Activated CD8-positive, alpha-beta T cell treated with anti-CD3 and anti-CD28 coated beads, Interleukin-2, amount 10 ng/mL, durations not matched to agents 7 days and 5 days (primary cell): ENCODE measurements at regions not wholly inside any gene's neighbourhood (a gene's known extent, or its start where the extent isn't known, plus 50 kb on each side); places are given as distances from the start of the nearest gene placed in this dataset.

ENCODE experiments used
- ATAC-seq: fragments of 150-1000 bp; cut with Tn5 transposase; one replicate; pipeline ENCODE4 v1.10.0; 2021; ENCODE audit warnings: moderate library complexity
- CTCF ChIA-PET: fragments of 350-600 bp; sonication (Branson Sonifier 250); formaldehyde crosslinking; loops from one replicate; lab custom pipeline; 2021; ENCODE audit warnings: antibody characterized with exemption; lab: Charles Lee
- POLR2A ChIA-PET: fragments of 350-600 bp; sonication (Branson Sonifier 250); formaldehyde crosslinking; loops from one replicate; lab custom pipeline; 2021; ENCODE audit warnings: antibody characterized with exemption; lab: Charles Lee
- DNase-seq: peaks from one replicate; pipeline ENCODE4 v3.0.0-alpha.2; 2020
- H3K27ac Mint-ChIP-seq: one replicate; pipeline ENCODE4 v1.8.0; 2021; ENCODE audit warnings: mild to moderate bottlenecking, mixed read lengths
- H3K27me3 Mint-ChIP-seq: one replicate; pipeline ENCODE4 v1.8.0; 2021; ENCODE audit warnings: low read depth, mixed read lengths
- H3K36me3 Mint-ChIP-seq: one replicate; pipeline ENCODE4 v1.8.0; 2021; ENCODE audit warnings: low read depth, mixed read lengths
- H3K4me1 Mint-ChIP-seq: one replicate; pipeline ENCODE4 v1.8.0; 2021; ENCODE audit warnings: low read depth, mixed read lengths
- H3K4me3 Mint-ChIP-seq: one replicate; pipeline ENCODE4 v1.8.0; 2021; ENCODE audit warnings: mild to moderate bottlenecking, mixed read lengths
- H3K9me3 Mint-ChIP-seq: one replicate; pipeline ENCODE4 v1.8.0; 2022; ENCODE audit warnings: mixed read lengths; ENCODE audit not compliant: insufficient read depth

GRCh38 chrX:45689971-45690370 lies 489.3 kb upstream of the DIPK2B start:
- no peak for ATAC-seq
- Mint-ChIP-seq H3K4me1 (no peaks in the 10 kb centered on the region), H3K9me3 (no peaks in the 10 kb centered on the region), H3K27me3 (no peaks in the 10 kb centered on the region), H3K36me3 (no peaks in the 10 kb centered on the region), H3K27ac (no peak overlapping the region), H3K4me3 (no peak overlapping the region)
- CTCF ChIA-PET, result no interaction called here
- no peak for DNase-seq
- POLR2A ChIA-PET, result no interaction called here

GRCh38 chrX:45683914-45684313 lies 483.2 kb upstream of the DIPK2B start:
- no peak for ATAC-seq
- H3K27me3 Mint-ChIP-seq, result peaks cover 3% of the 10 kb centered on the region
- ChIA-PET POLR2A (no interaction called here), CTCF (no interaction called here)
- H3K4me1 Mint-ChIP-seq, result no peaks in the 10 kb centered on the region
- no peaks in the 10 kb centered on the region for H3K9me3 Mint-ChIP-seq
- no peak for DNase-seq
- H3K27ac Mint-ChIP-seq, result no peak overlapping the region
- no peaks in the 10 kb centered on the region for H3K36me3 Mint-ChIP-seq
- H3K4me3 Mint-ChIP-seq, result no peak overlapping the region

DNA sequence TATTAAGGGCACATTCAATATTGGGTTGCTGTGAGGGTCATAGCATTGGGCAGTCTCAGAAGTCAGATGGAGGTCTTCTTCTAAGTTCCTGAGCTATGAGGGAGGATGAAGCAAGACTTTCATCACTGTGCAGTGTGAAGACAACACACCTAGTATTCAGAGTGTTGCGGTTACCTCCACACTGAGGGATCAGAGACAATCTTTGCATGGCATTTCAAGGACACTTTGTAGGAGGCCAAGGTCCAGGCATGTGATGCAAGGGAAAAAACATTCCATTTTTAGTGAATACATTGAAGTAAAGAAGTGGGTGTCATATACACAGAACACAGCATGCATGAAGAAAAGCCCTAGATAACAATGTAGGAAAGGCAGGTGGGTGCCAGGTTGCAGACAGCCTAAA lies 481.2 kb upstream of the DIPK2B start:
- DNase-seq (no peak), ATAC-seq (no peak)
- no peak overlapping the region for H3K27ac Mint-ChIP-seq
- H3K27me3 Mint-ChIP-seq, result peaks cover 3% of the 10 kb centered on the region
- no peaks in the 10 kb centered on the region for H3K36me3 Mint-ChIP-seq
- ChIA-PET POLR2A (no interaction called here), CTCF (no interaction called here)
- H3K4me1 Mint-ChIP-seq, result no peaks in the 10 kb centered on the region
- H3K9me3 Mint-ChIP-seq, result no peaks in the 10 kb centered on the region
- H3K4me3 Mint-ChIP-seq, result no peak overlapping the region

DNA sequence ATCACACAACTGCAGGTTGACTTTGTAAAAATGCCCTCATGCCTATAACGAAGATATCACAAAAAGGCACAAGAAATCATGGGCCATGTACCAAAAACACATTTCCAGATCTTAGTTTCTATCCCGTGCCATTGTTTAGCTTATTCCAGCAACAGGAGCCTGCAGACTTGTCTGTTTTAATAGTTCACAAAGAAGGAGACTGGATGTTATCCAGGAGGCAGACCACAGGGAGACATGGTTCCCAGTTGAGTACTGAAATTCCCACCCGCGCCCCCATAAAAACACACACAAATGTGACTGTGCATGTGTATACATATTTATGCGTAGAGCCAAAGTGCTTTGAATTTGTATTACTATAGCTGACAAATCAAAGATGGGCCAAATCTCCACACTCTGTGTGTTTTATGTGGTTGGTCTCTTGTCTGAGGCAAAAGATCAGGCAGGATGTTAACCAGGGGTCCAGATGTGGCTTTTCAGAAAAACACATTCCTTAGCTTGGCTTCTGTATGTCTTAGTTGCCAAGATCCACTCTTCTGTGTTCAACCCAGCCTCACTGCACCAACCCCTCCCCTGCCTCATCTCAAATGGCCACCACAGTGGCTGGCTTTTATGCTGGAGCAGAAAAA lies 469.2 kb upstream of the DIPK2B start:
- POLR2A ChIA-PET, result no interaction called here
- no peak overlapping the region for H3K27ac Mint-ChIP-seq
- no peaks in the 10 kb centered on the region for H3K27me3 Mint-ChIP-seq
- no peak overlapping the region for H3K4me3 Mint-ChIP-seq
- no peak for ATAC-seq
- CTCF ChIA-PET, result no interaction called here
- no peaks in the 10 kb centered on the region for H3K36me3 Mint-ChIP-seq
- H3K9me3 Mint-ChIP-seq, result peaks cover under 1% of the 10 kb centered on the region
- DNase-seq, result no peak
- H3K4me1 Mint-ChIP-seq, result no peaks in the 10 kb centered on the region

DNA sequence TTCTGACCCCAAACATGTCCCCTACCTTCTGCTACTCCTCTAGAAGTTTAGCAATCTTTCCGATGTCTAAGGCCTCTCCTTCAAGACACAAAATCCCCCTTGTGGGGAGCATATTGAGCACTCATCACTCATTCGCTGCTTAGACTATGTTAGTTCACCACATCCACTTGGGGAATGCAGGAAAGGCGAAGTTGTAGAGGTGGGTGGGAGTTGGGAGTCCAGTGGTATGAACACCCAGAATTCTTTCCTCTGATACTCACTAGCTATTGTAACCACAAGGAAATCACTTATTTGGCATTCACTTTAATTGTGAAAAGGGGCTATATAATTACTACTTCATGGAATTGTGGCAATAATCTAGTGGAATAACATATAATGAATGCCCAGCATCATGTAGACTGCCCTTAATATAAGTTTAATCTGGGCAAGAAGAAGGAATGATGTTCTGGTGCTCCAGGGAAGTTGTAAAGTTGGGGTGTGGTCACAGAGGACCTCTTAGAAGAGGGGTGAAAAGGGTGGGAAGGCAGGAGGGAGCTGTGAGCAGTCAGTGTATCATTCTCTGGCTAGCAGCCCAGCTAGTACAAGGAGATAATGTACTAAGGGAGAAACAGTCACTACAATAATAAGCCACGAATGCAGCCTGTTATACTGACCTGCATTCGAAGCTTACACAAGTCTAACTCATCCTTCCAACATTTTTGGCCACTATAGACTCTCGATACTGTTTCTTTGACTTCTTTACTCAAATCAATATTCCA lies 468.2 kb upstream of the DIPK2B start:
- Mint-ChIP-seq H3K9me3 (no peaks in the 10 kb centered on the region), H3K27ac (no peak overlapping the region), H3K27me3 (no peaks in the 10 kb centered on the region), H3K36me3 (no peaks in the 10 kb centered on the region), H3K4me1 (no peaks in the 10 kb centered on the region), H3K4me3 (no peak overlapping the region)
- CTCF ChIA-PET, result no interaction called here
- ATAC-seq, result no peak
- POLR2A ChIA-PET, result no interaction called here
- no peak for DNase-seq

DNA sequence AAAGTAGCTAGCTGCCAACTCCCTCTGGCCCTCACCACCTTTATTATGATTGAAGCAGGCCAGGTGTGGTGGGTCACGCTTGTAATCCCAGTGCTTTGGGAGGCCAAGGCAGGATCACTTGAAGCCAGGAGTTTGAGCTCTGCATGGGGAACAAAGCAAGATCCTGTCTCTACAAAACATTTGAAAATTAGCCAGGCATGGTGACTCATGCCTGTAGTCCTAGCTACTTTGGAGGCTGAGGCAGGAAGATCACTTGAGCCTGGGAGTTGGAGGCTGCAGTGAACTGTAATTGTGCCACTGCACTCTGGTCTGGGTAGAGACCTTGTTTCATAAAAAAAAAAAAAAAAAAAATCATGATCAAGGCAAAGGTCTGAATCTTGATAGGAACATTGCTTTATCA lies 467.0 kb upstream of the DIPK2B start:
- H3K27ac Mint-ChIP-seq, result no peak overlapping the region
- H3K4me1 Mint-ChIP-seq, result no peaks in the 10 kb centered on the region
- H3K9me3 Mint-ChIP-seq, result no peaks in the 10 kb centered on the region
- ATAC-seq, result no peak
- H3K27me3 Mint-ChIP-seq, result no peaks in the 10 kb centered on the region
- no peak for DNase-seq
- H3K36me3 Mint-ChIP-seq, result no peaks in the 10 kb centered on the region
- H3K4me3 Mint-ChIP-seq, result no peak overlapping the region
- POLR2A ChIA-PET, result no interaction called here
- CTCF ChIA-PET, result no interaction called here

GRCh38 chrX:45664727-45665290 lies 464.1 kb upstream of the DIPK2B start:
- no peaks in the 10 kb centered on the region for H3K36me3 Mint-ChIP-seq
- H3K27me3 Mint-ChIP-seq, result no peaks in the 10 kb centered on the region
- CTCF ChIA-PET, result no interaction called here
- H3K4me1 Mint-ChIP-seq, result no peaks in the 10 kb centered on the region
- ATAC-seq, result no peak
- no peaks in the 10 kb centered on the region for H3K9me3 Mint-ChIP-seq
- no peak overlapping the region for H3K27ac Mint-ChIP-seq
- H3K4me3 Mint-ChIP-seq, result no peak overlapping the region
- no peak for DNase-seq
- POLR2A ChIA-PET, result no interaction called here

GRCh38 chrX:45660477-45660876 lies 459.8 kb upstream of the DIPK2B start:
- Mint-ChIP-seq H3K9me3 (no peaks in the 10 kb centered on the region), H3K27ac (no peak overlapping the region), H3K36me3 (no peaks in the 10 kb centered on the region), H3K4me1 (no peaks in the 10 kb centered on the region), H3K4me3 (no peak overlapping the region), H3K27me3 (no peaks in the 10 kb centered on the region)
- ChIA-PET POLR2A (no interaction called here), CTCF (no interaction called here)
- ATAC-seq, result no peak
- no peak for DNase-seq

- no peak overlapping the region for H3K4me3 Mint-ChIP-seq
- no peaks in the 10 kb centered on the region for H3K9me3 Mint-ChIP-seq
- no peaks in the 10 kb centered on the region for H3K36me3 Mint-ChIP-seq
- no peak overlapping the region for H3K27ac Mint-ChIP-seq
- H3K4me1 Mint-ChIP-seq, result no peaks in the 10 kb centered on the region
- ChIA-PET CTCF (no interaction called here), POLR2A (no interaction called here)
- DNase-seq (no peak), ATAC-seq (no peak)
- peaks cover 3% of the 10 kb centered on the region for H3K27me3 Mint-ChIP-seq
Measured at GRCh38 chrX:45633419-45633818, 432.7 kb upstream of the DIPK2B start.

DNA sequence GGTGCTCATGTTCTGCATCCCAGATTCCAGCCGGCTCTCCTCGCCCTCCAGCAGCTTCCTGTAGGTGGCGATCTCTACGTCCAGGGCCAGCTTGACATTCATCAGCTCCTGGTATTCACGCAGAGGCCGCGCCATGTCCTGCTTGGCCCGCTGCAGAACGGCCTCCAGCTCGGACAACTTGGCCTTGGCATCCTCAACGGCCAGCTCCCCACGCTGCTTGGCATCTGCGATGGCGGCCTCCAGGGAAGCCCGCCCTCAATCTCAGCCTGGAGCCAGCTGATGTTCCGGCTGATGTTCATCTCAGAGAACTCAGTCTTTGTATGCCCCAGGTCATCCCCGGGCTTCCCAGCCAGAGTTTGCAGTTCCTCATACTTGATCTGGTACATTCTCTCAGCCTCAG lies 431.8 kb upstream of the DIPK2B start:
- POLR2A ChIA-PET, result no interaction called here
- Mint-ChIP-seq H3K36me3 (no peaks in the 10 kb centered on the region), H3K27ac (no peak overlapping the region), H3K27me3 (peaks cover 3% of the 10 kb centered on the region), H3K4me3 (no peak overlapping the region), H3K9me3 (no peaks in the 10 kb centered on the region), H3K4me1 (no peaks in the 10 kb centered on the region)
- CTCF ChIA-PET, result no interaction called here
- no peak for DNase-seq
- no peak for ATAC-seq

DNA sequence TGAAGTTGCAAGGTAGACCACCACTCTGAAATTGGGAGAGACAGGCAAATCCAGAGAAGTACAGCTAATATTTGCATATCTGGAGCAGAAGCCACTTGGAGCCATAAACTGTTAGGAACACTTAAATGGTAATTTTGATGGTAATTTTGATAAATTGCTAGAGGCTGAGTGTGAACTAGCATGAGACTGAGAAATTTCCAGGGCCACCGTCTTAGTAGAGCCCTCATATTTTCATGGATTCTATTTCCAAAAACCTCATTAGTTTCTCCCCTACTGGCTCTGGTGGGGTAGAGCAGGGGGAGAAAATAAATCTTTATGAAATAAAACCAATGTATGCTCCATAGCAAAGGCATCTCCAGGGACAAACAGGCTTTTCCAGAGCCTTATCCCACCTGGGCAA lies 429.4 kb upstream of the DIPK2B start:
- Mint-ChIP-seq H3K27me3 (no peaks in the 10 kb centered on the region), H3K4me3 (no peak overlapping the region)

GRCh38 chrX:45628041-45628440 lies 427.4 kb upstream of the DIPK2B start:
- ChIA-PET CTCF (interaction anchor here (1.0 kb wide), 1 partner anchor 9 kb away, joined by 3 read pairs; no protein-coding TSS in a partner anchor), POLR2A (no interaction called here)
- Mint-ChIP-seq H3K4me1 (no peaks in the 10 kb centered on the region), H3K4me3 (no peak overlapping the region), H3K36me3 (no peaks in the 10 kb centered on the region), H3K27me3 (no peaks in the 10 kb centered on the region), H3K27ac (no peak overlapping the region), H3K9me3 (no peaks in the 10 kb centered on the region)
- ATAC-seq (no peak), DNase-seq (no peak)

More for the DNA sequence above, 429.4 kb upstream of the DIPK2B start:
- Mint-ChIP-seq H3K36me3 (no peaks in the 10 kb centered on the region), H3K9me3 (no peaks in the 10 kb centered on the region), H3K27ac (no peak overlapping the region), H3K4me1 (no peaks in the 10 kb centered on the region)
- ATAC-seq, result no peak
- no peak for DNase-seq
- ChIA-PET CTCF (no interaction called here), POLR2A (no interaction called here)
